ENCODE measurements at regions not wholly inside any gene's neighbourhood (a gene's known extent, or its start where the extent isn't known, plus 50 kb on each side); places are given as distances from the start of the nearest gene placed in this dataset.

- WGBS, 4 donors: 98 to 100% (median 99%) methylated on average over 1 of the region's 1 CpG
- no peak overlapping the region for H3K4me3 ChIP-seq
- H3K36me3 ChIP-seq: no peaks in the 10 kb centered on the region
- no peak for TF ChIP-seq POLR2A (IDR thresholded peaks at IDR 0.05)
- TF ChIP-seq, protein P1, sequence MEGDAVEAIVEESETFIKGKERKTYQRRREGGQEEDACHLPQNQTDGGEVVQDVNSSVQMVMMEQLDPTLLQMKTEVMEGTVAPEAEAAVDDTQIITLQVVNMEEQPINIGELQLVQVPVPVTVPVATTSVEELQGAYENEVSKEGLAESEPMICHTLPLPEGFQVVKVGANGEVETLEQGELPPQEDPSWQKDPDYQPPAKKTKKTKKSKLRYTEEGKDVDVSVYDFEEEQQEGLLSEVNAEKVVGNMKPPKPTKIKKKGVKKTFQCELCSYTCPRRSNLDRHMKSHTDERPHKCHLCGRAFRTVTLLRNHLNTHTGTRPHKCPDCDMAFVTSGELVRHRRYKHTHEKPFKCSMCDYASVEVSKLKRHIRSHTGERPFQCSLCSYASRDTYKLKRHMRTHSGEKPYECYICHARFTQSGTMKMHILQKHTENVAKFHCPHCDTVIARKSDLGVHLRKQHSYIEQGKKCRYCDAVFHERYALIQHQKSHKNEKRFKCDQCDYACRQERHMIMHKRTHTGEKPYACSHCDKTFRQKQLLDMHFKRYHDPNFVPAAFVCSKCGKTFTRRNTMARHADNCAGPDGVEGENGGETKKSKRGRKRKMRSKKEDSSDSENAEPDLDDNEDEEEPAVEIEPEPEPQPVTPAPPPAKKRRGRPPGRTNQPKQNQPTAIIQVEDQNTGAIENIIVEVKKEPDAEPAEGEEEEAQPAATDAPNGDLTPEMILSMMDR (IDR thresholded peaks at IDR 0.05): no peak
- no peak for ATAC-seq
- H3K9me3 ChIP-seq: peaks cover 0 to 13% (median 2%) of the 10 kb centered on the region in 12 donors
- no peak overlapping the region for H3K27ac ChIP-seq
- H3K4me1 ChIP-seq: peaks cover 0 to under 1% (median 0%) of the 10 kb centered on the region in 12 donors
- no peak for DNase-seq
- intact Hi-C loops (cut with DNase I): no loop called here
- no peaks in the 10 kb centered on the region for H3K27me3 ChIP-seq
Measured at GRCh38 chr2:11912980-11913379, 166.5 kb downstream of the LPIN1 start.

- Histone ChIP-seq H3K9me3 (peaks cover 0 to 13% (median 2%) of the 10 kb centered on the region in 12 donors), H3K4me3 (no peak overlapping the region), H3K27me3 (no peaks in the 10 kb centered on the region), H3K4me1 (no peaks in the 10 kb centered on the region), H3K27ac (no peak overlapping the region), H3K36me3 (no peaks in the 10 kb centered on the region)
- peak in 2 of 5 donors; percentile 30 to 38 for DNase-seq
- peak in 1 of 4 donors; percentile 54 for ATAC-seq
- 75 to 95% (median 88%) methylated on average over 6 to 7 of the region's 7 CpGs for WGBS, 4 donors
- intact Hi-C loops (cut with DNase I): no loop called here
- TF ChIP-seq POLR2A (IDR thresholded peaks at IDR 0.05): no peak
- TF ChIP-seq, protein P1 (IDR thresholded peaks at IDR 0.05): no peak
Measured at GRCh38 chr2:11914455-11914854, 168.0 kb downstream of the LPIN1 start.

DNA sequence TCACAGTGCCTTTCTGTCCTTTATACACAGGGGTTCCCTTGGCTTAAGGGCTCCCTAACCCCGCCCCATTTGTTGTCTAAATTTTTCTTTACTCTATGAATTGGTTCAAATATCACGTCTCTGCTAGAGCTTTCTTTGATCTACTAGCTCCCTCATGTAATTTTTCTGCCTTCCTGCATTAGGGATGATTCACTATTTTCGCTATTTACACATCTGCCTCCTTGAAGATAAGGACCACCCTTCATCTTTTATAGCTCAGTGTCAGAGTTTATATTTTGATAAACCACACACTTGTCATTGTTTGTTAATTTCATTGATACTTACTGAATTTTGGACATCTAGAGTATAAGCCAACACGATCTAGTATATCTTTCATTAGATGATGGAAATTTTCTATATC is 169.2 kb downstream of the LPIN1 start:
- DNase-seq (no peak), ATAC-seq (no peak)
- no peak overlapping the region for H3K27ac ChIP-seq
- no peak overlapping the region for H3K4me3 ChIP-seq
- 90 to 94% (median 93%) methylated on average over 4 of the region's 4 CpGs for WGBS, 4 donors
- TF ChIP-seq, protein P1 (IDR thresholded peaks at IDR 0.05): no peak
- TF ChIP-seq POLR2A (IDR thresholded peaks at IDR 0.05): no peak
- intact Hi-C loops (cut with DNase I): no loop called here
- no peaks in the 10 kb centered on the region for H3K27me3 ChIP-seq
- no peaks in the 10 kb centered on the region for H3K4me1 ChIP-seq
- no peaks in the 10 kb centered on the region for H3K36me3 ChIP-seq
- H3K9me3 ChIP-seq: peaks cover 0 to 13% (median 2%) of the 10 kb centered on the region in 12 donors

GRCh38 chr2:11919953-11920352 is 173.5 kb downstream of the LPIN1 start:
- intact Hi-C loops (cut with DNase I): no loop called here
- peaks cover 0 to 7% (median 0%) of the 10 kb centered on the region in 9 donors for H3K27me3 ChIP-seq
- H3K4me3 ChIP-seq: no peak overlapping the region
- H3K27ac ChIP-seq: no peak overlapping the region
- DNase-seq: no peak
- no peaks in the 10 kb centered on the region for H3K36me3 ChIP-seq
- H3K4me1 ChIP-seq: no peaks in the 10 kb centered on the region
- no peaks in the 10 kb centered on the region for H3K9me3 ChIP-seq
- no peak for ATAC-seq
- 75 to 92% (median 87%) methylated on average over 2 of the region's 2 CpGs for WGBS, 4 donors
- TF ChIP-seq, protein P1 (IDR thresholded peaks at IDR 0.05): no peak
- TF ChIP-seq POLR2A (IDR thresholded peaks at IDR 0.05): no peak
